ENCODE measurements at regions not wholly inside any gene's neighbourhood (a gene's known extent, or its start where the extent isn't known, plus 50 kb on each side); places are given as distances from the start of the nearest gene placed in this dataset.

- no peak for TF ChIP-seq CTCF (IDR thresholded peaks at IDR 0.05; ENCODE audit: control extremely low read depth in 1 of 3, insufficient read depth in 1 of 3, low read depth in 1 of 3, low read length in 3 of 3)
- TF ChIP-seq ASH2L (IDR thresholded peaks at IDR 0.05; ENCODE audit: low read length) = no peak
- no peak for TF ChIP-seq RAD21 (IDR thresholded peaks at IDR 0.05 in 1 of 2, conservative IDR thresholded peaks at IDR 0.05 in 1 of 2; ENCODE audit: low read depth in 2 of 2, low read length in 2 of 2)
- no peak for TF ChIP-seq POLR2AphosphoS5 (IDR thresholded peaks at IDR 0.05; ENCODE audit: low read depth, low read length)
- no peak for TF ChIP-seq SIN3A (conservative IDR thresholded peaks at IDR 0.05 in 1 of 2, IDR thresholded peaks at IDR 0.05 in 1 of 2; ENCODE audit: low read depth in 1 of 2, low read length in 2 of 2)
- TF ChIP-seq ATF2 (IDR thresholded peaks at IDR 0.05; ENCODE audit: low read length) = no peak
Measured at GRCh38 chr15:46569781-46570180, 935.0 kb downstream of the SQOR start.

Data from H1 (cell line).